ENCODE measurements at regions not wholly inside any gene's neighbourhood (a gene's known extent, or its start where the extent isn't known, plus 50 kb on each side); places are given as distances from the start of the nearest gene placed in this dataset.
"Not testable (repeated sequence)": the region's sequence is repeated elsewhere in the genome, so short reads cannot be mapped to it uniquely, and the experiment has no call there.

DNA sequence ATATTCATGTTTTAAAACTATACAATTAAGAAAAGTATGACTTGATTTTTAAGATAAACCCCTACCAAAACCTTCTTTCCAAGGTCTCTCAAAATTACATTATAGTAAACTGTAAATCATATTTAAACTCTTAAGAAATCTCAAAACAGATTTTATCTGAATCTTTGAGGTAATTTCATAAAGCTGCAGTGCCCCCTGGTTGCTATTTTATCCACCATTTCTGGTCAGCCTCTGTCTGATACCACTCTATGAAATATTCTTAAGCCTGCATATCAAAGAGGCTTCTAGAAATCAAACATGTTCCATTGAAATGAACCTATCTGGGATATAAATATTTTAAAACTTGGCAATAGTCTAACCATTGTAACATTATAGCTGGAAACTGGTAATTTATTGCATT is 317.3 kb downstream of the COL11A1 start:
- no peak for DNase-seq
- Histone ChIP-seq H3K27ac (no peak overlapping the region), H3K4me3 (no peak overlapping the region), H3K9me3 (no peaks in the 10 kb centered on the region), H3K36me3 (no peaks in the 10 kb centered on the region), H3K4me1 (no peaks in the 10 kb centered on the region), H3K27me3 (replicated peaks in 1 of 7) (no peaks in the 10 kb centered on the region)
- intact Hi-C loops (cut with DNase I; ENCODE audit: low total_unique reads), result no loop called here
- TF ChIP-seq POLR2AphosphoS5 (IDR thresholded peaks at IDR 0.05) (no peak), POLR2A (IDR thresholded peaks at IDR 0.05) (no peak)
- TF ChIP-seq, protein P1, sequence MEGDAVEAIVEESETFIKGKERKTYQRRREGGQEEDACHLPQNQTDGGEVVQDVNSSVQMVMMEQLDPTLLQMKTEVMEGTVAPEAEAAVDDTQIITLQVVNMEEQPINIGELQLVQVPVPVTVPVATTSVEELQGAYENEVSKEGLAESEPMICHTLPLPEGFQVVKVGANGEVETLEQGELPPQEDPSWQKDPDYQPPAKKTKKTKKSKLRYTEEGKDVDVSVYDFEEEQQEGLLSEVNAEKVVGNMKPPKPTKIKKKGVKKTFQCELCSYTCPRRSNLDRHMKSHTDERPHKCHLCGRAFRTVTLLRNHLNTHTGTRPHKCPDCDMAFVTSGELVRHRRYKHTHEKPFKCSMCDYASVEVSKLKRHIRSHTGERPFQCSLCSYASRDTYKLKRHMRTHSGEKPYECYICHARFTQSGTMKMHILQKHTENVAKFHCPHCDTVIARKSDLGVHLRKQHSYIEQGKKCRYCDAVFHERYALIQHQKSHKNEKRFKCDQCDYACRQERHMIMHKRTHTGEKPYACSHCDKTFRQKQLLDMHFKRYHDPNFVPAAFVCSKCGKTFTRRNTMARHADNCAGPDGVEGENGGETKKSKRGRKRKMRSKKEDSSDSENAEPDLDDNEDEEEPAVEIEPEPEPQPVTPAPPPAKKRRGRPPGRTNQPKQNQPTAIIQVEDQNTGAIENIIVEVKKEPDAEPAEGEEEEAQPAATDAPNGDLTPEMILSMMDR (IDR thresholded peaks at IDR 0.05 in 8 of 11, conservative IDR thresholded peaks at IDR 0.05 in 3 of 11), result no peak

DNA sequence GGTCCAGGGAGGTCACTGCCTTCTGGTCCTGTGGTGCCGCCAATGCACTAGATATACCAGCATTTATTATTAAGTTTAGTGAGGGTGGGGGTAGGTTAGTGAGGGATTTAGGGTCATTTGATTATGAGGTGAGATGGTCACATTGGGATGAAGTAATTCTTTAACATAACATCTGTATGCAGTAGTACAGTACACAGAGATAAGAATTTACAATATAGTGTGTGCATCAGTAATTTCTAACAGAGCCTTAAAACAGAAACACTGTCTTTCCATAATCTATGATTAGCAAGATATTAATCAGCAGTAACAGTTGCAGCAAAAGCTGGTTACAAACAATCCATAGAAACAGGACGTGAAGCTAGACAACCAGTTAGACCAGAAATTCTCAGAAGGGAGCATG is 318.4 kb downstream of the COL11A1 start:
- H3K27ac ChIP-seq; H3K4me1 ChIP-seq; DNase-seq; H3K4me3 ChIP-seq; H3K9me3 ChIP-seq; H3K27me3 ChIP-seq (replicated peaks in 1 of 7); intact Hi-C loops (cut with DNase I; ENCODE audit: low total_unique reads); H3K36me3 ChIP-seq: not testable (repeated sequence)
- WGBS, 5 donors, result 72 to 83% (median 79%) methylated on average over 2 of the region's 2 CpGs

DNA sequence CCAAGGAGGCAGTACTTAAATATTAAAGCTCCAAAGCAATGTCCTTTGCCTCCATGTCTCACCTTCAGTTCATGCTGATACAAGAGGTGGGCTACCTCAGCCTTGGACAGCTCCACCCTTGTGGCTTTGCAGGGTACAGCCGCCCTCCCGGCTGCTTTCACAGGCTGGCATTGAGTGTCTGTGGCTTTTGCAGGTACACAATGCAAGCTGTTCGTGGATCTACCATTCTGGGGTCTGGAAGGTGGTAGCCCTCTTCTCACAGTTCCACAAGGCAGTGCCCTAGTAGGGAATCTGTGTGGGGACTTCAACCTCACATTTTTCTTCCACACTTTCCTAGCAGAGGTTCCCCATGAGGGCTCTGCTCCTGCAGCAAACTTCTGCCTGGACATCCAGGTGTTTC is 324.8 kb downstream of the COL11A1 start:
- TF ChIP-seq POLR2AphosphoS5 (IDR thresholded peaks at IDR 0.05) (no peak), POLR2A (IDR thresholded peaks at IDR 0.05) (no peak)
- TF ChIP-seq, protein P1 (IDR thresholded peaks at IDR 0.05 in 8 of 11, conservative IDR thresholded peaks at IDR 0.05 in 3 of 11), result no peak
- intact Hi-C loops (cut with DNase I; ENCODE audit: low total_unique reads), result no loop called here
- H3K4me1 ChIP-seq, result no peaks in the 10 kb centered on the region
- no peaks in the 10 kb centered on the region for H3K27me3 ChIP-seq (replicated peaks in 1 of 7)
- H3K4me3 ChIP-seq, result no peak overlapping the region
- H3K27ac ChIP-seq, result no peak overlapping the region
- peak; percentile 53 for DNase-seq
- peaks cover 0 to 26% (median 14%) of the 10 kb centered on the region in 8 donors for H3K9me3 ChIP-seq
- 44 to 67% (median 50%) methylated on average over 3 of the region's 3 CpGs for WGBS, 5 donors
- H3K36me3 ChIP-seq, result no peaks in the 10 kb centered on the region

DNA sequence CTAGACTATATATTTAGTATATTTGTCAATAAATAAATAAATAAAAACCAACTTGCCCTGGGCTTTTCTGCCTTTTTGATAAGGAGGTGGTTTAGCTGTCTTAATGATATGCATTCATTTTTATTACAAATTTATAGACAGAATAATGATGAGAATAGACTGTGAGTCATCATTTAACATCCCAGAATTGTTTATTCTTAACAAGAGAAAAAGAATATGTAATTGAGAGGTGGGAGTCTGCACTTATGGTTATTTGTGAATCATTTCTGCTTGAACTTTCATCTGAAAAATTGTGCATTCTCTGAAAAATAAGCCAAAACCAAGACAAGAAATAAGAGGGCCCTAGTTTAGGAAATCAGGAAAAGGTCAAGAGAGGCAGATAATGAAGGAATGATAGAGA is 326.2 kb downstream of the COL11A1 start:
- H3K27ac ChIP-seq, result no peak overlapping the region
- intact Hi-C loops (cut with DNase I; ENCODE audit: low total_unique reads), result no loop called here
- TF ChIP-seq POLR2A (IDR thresholded peaks at IDR 0.05), result no peak
- no peak for TF ChIP-seq POLR2AphosphoS5 (IDR thresholded peaks at IDR 0.05)
- TF ChIP-seq, protein P1 (IDR thresholded peaks at IDR 0.05 in 8 of 11, conservative IDR thresholded peaks at IDR 0.05 in 3 of 11), result no peak
- H3K27me3 ChIP-seq (replicated peaks in 1 of 7), result no peaks in the 10 kb centered on the region
- peaks cover 0 to 26% (median 14%) of the 10 kb centered on the region in 8 donors for H3K9me3 ChIP-seq
- H3K4me3 ChIP-seq, result no peak overlapping the region
- DNase-seq, result no peak
- H3K4me1 ChIP-seq, result no peaks in the 10 kb centered on the region
- no peaks in the 10 kb centered on the region for H3K36me3 ChIP-seq

DNA sequence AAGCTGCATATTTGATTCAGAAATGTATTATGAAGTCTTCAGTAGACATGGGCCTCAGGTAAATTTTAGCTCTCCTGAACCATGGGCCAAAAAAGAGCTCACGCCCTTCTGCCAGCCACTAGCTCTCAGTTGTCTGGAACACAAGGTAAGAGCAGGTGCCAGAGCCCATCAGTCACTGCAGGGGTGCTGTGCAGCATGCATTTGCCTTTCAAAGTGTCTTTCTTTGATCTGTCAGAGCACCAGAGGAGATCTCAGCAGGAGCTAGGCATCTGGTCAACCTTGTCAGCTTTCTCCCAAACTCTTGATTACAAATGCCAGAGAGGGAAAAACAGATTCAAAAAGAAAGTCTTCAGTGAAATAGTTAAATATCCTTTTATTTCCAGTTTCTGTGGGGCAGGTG is 332.3 kb downstream of the COL11A1 start:
- Histone ChIP-seq H3K27me3 (replicated peaks in 1 of 7) (no peaks in the 10 kb centered on the region), H3K9me3 (no peaks in the 10 kb centered on the region), H3K27ac (no peak overlapping the region), H3K36me3 (no peaks in the 10 kb centered on the region), H3K4me1 (no peaks in the 10 kb centered on the region), H3K4me3 (no peak overlapping the region)
- DNase-seq, result no peak
- intact Hi-C loops (cut with DNase I; ENCODE audit: low total_unique reads), result no loop called here
- TF ChIP-seq POLR2A (IDR thresholded peaks at IDR 0.05), result no peak
- no peak for TF ChIP-seq POLR2AphosphoS5 (IDR thresholded peaks at IDR 0.05)
- TF ChIP-seq, protein P1 (IDR thresholded peaks at IDR 0.05 in 8 of 11, conservative IDR thresholded peaks at IDR 0.05 in 3 of 11), result no peak
- 52 to 82% (median 76%) methylated on average over 1 of the region's 1 CpG for WGBS, 5 donors

All from spleen (tissue), 11 donors.